ENCODE measurements at regions not wholly inside any gene's neighbourhood (a gene's known extent, or its start where the extent isn't known, plus 50 kb on each side); places are given as distances from the start of the nearest gene placed in this dataset.

DNA sequence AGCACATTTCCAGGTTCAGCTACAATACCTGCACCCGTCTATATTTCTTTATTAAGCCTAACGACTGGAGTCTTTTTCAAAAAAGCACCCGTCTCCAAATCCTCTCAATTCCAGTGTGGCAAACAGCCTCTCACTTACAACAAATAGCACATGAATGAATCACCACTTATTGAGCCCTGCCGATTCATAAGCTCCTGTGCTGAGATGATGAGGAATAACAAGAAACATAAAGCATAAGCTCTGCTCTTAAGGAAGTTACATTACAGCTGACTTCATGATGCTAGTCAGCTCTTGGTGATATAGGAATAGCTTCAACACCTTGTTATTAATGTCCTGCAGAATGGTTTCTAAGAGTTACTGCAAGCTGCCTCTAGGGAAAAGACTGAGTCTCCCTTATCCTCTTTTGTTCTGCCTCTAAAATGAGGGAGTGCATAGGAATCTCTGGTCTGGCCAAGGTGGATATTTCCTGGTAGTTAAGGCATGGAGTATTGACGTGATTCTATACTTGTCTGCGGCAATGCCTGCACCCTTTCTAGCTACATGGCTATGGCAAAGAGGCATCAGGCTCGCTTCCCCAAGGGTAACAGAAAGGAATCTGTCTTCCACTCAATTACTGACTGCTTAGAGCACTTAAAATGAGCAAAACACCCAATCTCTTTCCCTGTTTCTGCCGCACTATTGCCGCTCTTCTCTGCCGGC, 195.7 kb downstream of the KLF12 start:
- H3K4me3 ChIP-seq (ENCODE audit: low read length) = no peak overlapping the region
- TF ChIP-seq, protein P1, sequence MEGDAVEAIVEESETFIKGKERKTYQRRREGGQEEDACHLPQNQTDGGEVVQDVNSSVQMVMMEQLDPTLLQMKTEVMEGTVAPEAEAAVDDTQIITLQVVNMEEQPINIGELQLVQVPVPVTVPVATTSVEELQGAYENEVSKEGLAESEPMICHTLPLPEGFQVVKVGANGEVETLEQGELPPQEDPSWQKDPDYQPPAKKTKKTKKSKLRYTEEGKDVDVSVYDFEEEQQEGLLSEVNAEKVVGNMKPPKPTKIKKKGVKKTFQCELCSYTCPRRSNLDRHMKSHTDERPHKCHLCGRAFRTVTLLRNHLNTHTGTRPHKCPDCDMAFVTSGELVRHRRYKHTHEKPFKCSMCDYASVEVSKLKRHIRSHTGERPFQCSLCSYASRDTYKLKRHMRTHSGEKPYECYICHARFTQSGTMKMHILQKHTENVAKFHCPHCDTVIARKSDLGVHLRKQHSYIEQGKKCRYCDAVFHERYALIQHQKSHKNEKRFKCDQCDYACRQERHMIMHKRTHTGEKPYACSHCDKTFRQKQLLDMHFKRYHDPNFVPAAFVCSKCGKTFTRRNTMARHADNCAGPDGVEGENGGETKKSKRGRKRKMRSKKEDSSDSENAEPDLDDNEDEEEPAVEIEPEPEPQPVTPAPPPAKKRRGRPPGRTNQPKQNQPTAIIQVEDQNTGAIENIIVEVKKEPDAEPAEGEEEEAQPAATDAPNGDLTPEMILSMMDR (IDR thresholded peaks at IDR 0.05; ENCODE audit: insufficient read depth, low read depth, low read length, missing control alignments) = no peak
- DNase-seq (ENCODE audit: low read depth) = peak; percentile 91

DNA sequence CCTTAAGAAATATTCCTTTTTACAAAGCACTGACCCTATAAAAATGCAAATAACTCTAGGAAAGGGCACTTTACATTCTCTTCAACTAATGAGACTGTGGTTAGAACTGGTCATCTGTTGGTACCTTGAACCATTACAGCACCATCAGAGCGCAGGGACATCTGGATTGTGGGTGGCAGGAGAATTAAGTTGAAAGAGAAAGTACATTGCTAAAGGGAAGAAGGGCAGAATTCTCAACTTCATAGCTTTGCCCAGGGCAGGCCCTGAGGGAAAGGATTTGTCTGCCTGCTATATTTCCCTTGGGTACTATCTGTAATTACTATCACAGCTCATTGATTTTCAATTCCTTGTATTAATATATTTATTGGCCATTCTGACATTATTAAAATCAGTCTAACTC, 196.8 kb downstream of the KLF12 start:
- no peak for DNase-seq (ENCODE audit: low read depth)
- no peak overlapping the region for H3K4me3 ChIP-seq (ENCODE audit: low read length)
- TF ChIP-seq, protein P1 (IDR thresholded peaks at IDR 0.05; ENCODE audit: insufficient read depth, low read depth, low read length, missing control alignments) = no peak

DNA sequence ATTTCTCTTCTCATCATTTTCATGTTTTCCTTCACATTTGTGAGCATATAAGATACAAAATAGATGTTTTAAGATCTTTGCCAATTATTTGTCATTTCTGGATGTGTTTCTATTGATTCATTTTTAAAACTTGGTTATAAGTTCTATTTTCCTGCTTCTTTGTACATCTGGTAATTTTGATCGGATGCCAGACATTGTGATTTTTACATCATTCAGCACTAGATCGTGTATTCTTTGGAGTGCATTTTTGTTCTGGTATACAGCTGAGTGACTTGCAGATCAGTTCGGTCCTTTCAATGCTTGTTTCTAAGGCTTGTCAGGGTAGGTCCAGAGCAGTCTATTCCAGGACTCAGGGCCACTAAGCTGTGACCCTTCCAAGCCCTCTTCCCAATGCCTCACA, 198.2 kb downstream of the KLF12 start:
- H3K4me3 ChIP-seq (ENCODE audit: low read length) = no peak overlapping the region
- DNase-seq (ENCODE audit: low read depth) = no peak
- TF ChIP-seq, protein P1 (IDR thresholded peaks at IDR 0.05; ENCODE audit: insufficient read depth, low read depth, low read length, missing control alignments) = no peak

DNA sequence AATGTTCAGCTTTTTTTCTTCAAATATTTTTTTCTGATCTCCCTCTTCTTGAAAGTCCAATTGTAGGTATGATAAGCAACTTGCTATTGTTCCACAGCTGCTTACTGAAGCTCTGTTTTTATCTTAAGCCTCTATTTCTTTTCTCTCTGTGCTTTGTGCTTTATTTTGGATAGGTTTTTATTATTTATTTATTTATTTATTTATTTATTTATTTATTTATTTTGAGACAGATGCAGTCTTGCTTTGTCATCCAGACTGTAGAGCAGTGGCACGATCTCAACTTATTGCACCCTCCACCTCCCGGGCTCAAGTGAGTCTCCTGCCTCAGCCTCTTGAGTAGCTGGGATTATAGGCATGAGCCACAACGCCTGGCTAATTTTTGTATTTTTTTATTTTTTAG, 199.4 kb downstream of the KLF12 start:
- no peak for DNase-seq (ENCODE audit: low read depth)
- H3K4me3 ChIP-seq (ENCODE audit: low read length) = no peak overlapping the region
- TF ChIP-seq, protein P1 (IDR thresholded peaks at IDR 0.05; ENCODE audit: insufficient read depth, low read depth, low read length, missing control alignments) = no peak

DNA sequence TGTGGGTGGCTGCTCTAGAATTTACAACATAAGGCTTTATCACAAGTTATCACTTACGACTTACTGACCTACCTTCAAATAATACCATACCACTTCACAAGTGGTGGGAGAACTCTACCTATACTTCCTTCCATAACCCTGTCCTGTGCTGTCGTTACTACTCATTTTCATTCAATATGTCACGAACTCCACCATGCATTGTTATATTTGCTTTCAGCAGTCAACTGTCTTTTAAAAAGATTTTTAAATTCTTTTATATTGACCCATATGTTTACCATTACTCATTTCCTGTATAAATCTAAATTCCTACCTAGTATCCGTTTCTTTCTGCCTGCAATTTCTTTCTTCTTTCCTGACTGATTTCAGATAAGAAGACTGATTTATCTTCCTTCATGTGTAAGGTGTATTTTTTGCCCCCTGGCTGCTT, 200.0 kb downstream of the KLF12 start:
- H3K4me3 ChIP-seq (ENCODE audit: low read length) = no peak overlapping the region
- peak; percentile 23 for DNase-seq (ENCODE audit: low read depth)
- TF ChIP-seq, protein P1 (IDR thresholded peaks at IDR 0.05; ENCODE audit: insufficient read depth, low read depth, low read length, missing control alignments) = no peak

DNA sequence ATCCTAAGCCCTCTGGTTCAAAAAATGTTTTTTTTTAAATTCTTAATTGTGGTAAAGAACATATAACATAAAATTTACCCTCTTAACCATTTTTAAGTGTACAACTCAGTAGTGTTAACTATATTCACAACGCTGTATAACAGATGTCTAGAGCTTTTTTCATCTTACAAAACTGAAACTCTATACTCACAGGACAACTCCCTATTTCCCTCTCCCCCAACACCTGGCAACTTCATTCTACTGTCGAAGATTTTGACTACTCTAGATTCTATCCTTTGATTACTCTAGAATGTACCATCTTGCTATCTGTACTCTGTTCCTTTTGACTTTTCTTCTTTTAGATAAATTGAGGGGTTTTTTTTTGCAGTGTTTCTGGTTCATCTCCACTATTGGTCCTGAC, 200.4 kb downstream of the KLF12 start:
- DNase-seq (ENCODE audit: low read depth) = no peak
- H3K4me3 ChIP-seq (ENCODE audit: low read length) = no peak overlapping the region
- TF ChIP-seq, protein P1 (IDR thresholded peaks at IDR 0.05; ENCODE audit: insufficient read depth, low read depth, low read length, missing control alignments) = no peak

DNA sequence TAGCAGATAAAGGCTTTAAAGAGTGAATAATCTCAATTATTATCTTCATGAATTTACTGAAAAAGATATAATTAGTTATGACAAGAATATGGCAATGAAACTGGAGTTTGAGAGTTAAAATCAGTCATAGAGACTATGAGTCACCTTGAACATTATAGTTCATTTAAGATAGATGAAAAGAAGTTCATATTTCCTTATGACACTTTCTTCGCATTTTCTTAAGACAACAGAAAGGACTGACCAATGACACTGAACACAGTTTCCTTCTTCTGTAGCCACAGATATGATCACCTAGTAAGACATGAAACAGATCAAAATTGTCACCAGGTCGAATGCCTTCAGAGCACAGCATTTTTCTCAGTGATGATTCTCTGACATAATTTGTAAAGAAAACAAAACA, 202.1 kb downstream of the KLF12 start:
- TF ChIP-seq, protein P1 (IDR thresholded peaks at IDR 0.05; ENCODE audit: insufficient read depth, low read depth, low read length, missing control alignments) = no peak
- peak; percentile 22 for DNase-seq (ENCODE audit: low read depth)
- H3K4me3 ChIP-seq (ENCODE audit: low read length) = no peak overlapping the region
